ENCODE measurements at regions not wholly inside any gene's neighbourhood (a gene's known extent, or its start where the extent isn't known, plus 50 kb on each side); places are given as distances from the start of the nearest gene placed in this dataset.

DNA sequence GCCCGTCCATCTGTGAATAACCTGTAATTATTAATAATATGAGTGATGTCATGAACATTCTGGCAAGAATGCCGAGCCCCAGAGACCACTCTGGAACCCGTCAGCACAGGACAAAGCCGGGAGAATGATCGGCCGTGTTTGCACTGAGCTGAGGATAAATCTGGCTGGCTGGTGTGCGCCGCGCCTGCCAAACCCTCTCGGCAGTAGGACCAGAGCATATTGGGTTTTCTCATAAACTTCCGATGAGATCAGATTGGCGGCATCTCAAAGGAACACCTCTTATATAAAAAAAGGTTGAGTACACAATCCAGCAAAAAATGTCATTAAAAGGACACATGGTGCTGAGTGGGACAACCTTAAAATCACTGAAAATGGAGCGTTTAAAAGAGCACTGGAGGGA lies 296.0 kb upstream of the MKI67 start:
- DNase-seq (ENCODE audit: low read depth) = no peak

DNA sequence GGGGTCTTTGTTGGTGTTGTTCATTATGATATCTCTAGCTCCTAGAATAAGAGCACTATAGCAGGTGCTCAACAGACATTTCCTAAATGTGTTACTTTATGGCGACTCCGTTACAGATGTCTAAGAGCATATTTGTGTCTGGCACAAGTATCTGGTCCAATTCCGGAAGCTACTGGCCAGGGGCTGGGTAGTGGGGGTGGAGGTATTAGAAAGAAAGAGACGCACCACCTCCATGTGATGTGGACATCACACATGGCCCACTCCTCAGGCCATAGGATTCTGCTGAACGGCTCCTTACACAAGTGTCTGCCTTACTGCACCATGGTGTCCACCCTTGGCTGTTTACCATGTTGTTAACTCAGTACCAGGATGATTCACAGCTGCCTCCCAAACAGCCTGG lies 296.8 kb upstream of the MKI67 start:
- no peak for DNase-seq (ENCODE audit: low read depth)

DNA sequence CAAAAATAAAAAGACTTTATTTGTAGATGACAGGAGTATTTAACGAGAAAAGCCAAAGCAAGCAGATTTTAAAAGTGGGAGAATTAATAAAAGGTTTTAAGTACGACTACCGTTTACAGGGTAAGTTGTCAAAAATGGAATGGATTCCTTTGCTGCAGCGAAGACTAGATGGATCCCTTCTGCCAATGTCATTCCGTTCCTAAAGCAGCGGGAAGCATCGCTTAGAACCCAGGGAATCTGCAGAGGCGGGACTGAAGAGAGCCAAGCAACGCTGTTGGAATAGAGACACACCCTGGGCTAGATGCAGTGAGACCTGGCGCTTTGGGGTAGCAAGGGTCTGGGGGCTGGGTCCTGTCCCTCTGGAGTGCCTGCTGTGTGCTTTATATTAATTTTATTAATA lies 303.1 kb upstream of the MKI67 start:
- no peak for DNase-seq (ENCODE audit: low read depth)

GRCh38 chr10:128429835-128430513 lies 303.8 kb upstream of the MKI67 start:
- DNase-seq (ENCODE audit: low read depth) = no peak

- DNase-seq (ENCODE audit: low read depth) = no peak
Observed at GRCh38 chr10:128431083-128431482, 304.9 kb upstream of the MKI67 start.

GRCh38 chr10:128431506-128431905 lies 305.3 kb upstream of the MKI67 start:
- DNase-seq (ENCODE audit: low read depth) = no peak

- no peak for DNase-seq (ENCODE audit: low read depth)
Observed at GRCh38 chr10:128432011-128432410, 305.8 kb upstream of the MKI67 start.

DNA sequence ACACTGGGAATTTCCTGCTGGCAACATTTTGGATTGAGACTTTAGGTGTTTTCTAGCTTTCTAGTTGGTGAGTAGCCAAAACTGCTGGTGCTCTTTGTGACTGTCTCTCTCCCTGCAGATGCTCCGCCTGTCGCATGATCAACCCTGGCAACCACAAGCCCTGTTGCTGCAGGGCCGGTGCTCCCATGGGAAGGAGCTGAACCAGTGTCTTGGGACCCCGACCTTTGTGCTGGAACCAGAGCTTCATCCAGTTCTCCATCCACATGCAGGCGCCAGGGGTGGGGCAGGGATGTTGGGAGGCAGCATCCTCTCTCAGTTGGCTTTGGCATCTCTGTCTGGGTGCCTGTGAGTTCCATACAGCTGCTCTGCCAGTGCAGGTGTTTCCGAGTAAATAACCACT lies 306.2 kb upstream of the MKI67 start:
- no peak for DNase-seq (ENCODE audit: low read depth)

GRCh38 chr10:128435811-128436210 lies 309.6 kb upstream of the MKI67 start:
- no peak for DNase-seq (ENCODE audit: low read depth)

DNA sequence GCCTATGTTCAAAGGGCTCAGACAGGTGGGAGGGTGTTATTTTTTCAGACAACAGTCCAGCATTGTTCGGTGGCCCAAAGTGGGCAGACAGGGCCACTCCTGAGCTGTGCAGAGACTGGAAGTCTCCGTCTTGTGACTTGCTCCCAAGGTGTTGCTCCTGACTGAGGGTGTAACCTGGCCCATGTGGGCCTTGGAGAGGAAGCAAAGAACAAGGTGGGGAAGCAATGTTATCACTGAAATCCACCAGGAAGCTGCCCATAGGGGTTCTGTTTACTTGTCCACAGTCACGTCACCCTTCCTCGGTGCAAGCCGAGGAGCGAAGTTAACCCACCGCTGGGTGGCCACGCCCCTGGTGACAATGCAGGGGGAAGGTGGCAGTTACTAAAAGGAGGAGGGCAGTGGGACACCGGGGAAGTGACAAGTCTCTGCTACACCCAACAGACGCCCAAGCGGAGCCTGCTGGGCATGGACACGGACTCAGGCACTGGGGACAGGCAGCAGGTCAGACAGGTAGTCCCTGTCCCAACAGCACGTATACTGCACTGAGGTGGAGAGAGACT lies 311.6 kb upstream of the MKI67 start:
- DNase-seq (ENCODE audit: low read depth) = no peak

DNA sequence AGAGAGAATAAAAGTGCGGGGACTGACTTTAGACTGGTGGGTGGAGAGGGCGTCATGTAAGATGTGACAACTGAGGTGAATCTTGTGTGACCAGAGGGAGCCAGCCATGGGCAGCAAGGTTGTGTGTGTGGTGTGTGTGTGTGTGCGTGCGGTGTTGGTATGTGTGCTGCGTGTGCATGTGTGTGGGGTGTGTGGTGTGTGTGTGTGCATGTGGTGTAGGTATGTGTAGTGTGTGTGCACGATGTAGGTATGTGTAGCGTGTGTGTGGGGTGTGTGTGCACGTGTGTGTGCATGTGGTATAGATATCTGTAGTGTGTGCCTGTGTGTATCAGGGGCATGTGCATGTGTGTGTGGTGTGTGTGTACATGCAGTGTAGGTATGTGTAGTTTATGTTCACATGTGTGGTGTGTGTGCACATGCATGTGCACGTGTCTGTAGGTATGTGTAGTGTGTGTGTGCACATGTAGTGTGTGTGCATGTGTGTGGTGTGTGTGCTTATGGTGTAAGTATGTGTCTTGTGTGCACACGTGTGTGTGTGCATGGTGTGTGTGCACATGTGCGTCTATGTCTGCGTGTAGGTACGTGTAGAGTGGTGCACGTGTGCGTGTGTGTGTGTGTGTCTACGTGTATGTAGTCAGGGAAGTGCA lies 312.3 kb upstream of the MKI67 start:
- DNase-seq (ENCODE audit: low read depth) = no peak

DNA sequence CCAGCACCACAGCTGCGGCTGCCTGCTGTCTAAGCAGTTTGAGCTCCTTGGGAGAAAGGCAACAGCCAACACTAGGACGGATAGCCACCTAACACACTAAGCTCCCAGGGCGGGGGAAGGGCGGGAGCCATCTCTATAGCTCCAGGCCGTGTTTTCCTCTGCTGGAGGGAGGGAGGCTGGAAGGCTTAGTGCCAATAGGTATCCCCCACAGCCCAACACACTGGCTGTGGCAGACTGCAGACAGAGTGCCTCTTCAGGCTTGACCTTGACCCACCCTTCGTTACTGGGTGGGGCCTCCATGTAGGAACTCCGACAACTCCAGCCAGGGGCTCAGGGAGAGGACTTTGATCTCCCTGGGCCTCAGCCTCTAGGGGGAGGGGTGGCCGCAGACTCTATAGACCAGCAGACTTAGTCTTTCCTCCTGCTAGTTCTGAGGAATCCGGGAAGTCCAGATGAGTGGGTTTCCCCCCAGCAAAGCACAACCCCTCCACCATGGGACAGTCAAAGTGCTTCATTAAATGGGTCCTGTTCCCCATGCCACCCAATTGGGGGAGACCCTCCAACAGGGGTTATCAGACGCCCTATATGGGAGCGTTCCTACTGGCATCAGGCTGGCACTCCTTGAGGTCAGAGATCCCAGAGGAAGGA lies 314.4 kb upstream of the MKI67 start:
- no peak for DNase-seq (ENCODE audit: low read depth)

DNA sequence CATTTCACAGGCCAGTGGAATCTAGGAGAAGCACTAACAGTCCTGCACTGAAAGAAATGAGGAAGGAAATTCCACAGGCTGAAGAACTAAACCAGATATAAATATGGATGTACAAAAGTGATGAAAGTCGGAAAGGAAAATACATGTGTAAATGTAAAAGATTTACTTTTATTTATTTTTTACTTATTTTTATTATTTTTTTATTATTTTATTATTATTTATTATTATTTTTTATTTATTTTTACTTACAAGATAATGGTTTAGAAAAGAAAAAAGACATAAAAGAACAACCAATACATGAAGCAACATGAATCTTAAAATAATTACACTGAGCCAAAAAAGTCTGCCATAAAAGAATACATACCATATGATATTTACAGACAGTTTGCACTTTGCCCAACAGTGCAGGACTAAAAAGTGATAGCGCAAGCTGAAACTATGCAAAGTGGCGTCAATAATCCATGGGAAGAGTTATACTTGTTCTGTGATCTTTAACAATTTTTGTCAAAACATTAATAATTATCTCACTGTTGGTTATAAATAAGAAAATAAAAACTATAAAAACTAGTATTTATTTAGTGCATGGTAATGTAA lies 317.8 kb upstream of the MKI67 start:
- DNase-seq (ENCODE audit: low read depth) = no peak

GRCh38 chr10:128448796-128449195 lies 322.6 kb upstream of the MKI67 start:
- DNase-seq (ENCODE audit: low read depth) = no peak

DNA sequence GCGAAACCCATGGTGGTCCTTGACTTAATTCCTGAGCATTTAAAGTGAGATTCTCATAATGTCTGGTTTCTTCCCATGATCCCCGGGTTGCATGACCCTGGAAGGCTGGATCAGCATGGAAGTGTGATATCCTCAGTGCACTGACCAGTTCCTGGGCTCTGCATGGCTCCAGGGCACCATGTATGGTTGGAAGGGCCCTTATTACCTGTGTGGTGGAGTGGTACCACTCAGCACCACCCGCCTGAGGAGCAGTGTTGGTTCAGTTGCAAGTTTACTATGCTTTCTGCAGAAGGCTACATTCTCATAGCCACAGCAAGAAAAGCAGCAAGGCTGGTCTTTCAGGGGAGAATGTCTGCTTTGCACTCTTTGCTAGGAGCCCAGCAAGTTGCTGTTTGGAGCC lies 325.7 kb upstream of the MKI67 start:
- no peak for DNase-seq (ENCODE audit: low read depth)

- DNase-seq (ENCODE audit: low read depth) = no peak
Observed at GRCh38 chr10:128456271-128456670, 330.0 kb upstream of the MKI67 start.

DNA sequence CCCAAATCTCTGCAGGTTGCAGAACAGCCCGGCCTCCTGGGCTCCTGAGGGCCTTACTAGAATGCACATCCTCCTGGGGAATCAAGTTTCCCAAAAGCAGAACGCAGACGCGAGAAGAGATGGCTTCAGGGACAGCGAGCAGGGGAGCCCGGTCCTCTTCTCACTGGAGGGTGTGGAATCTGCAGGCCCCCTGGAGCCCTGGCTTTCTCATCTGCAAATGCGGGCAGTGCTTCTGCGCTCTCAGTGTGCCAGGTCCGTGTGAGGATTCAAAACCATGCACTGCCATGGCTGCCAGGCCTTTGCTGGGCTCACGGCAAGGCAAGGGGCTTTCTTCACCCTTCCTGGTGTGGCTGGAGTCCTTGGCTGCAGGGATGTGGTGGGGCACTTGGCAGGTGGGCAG lies 330.9 kb upstream of the MKI67 start:
- DNase-seq (ENCODE audit: low read depth) = no peak

DNA sequence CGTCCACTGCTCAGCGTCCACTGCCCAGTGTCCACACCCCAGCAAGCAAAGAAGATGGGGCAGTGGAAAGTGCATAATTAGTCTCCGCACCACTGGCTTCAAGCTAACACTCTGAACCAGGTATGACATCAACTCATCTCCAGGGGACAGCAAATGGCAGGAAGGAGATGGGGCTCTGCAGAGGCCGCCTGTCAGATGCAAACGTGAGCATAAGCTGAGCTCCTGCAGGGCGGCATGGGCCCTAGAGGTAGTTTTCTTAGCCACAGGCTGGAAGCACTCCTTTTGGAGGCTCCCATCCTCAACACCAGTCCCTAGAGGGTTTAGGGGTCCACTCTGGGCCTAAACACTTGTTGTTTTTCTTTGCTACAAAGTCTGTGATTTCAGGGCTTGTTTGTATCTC lies 335.8 kb upstream of the MKI67 start:
- no peak for DNase-seq (ENCODE audit: low read depth)

DNA sequence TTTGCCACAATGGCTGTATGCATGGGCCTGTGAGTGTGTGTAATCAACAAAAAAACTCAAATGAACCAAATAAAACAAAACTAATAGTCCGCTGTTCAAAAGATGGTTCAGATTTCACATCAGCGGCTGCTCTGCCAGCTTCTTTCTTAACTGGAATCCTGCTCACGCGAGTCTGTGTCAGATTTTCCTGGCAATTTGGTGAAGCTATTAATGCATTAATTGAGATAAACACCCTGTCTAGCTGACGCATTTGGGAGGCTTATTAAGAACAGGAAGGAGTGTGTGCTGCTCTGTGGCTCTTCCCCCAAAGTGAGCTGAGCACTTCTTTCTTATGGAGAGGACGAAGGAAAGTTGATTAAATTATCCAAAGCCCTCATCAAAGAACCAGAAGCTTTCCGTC lies 336.6 kb upstream of the MKI67 start:
- DNase-seq (ENCODE audit: low read depth) = no peak

- no peak for DNase-seq (ENCODE audit: low read depth)
Observed at GRCh38 chr10:128463991-128464760, 338.0 kb upstream of the MKI67 start.

DNA sequence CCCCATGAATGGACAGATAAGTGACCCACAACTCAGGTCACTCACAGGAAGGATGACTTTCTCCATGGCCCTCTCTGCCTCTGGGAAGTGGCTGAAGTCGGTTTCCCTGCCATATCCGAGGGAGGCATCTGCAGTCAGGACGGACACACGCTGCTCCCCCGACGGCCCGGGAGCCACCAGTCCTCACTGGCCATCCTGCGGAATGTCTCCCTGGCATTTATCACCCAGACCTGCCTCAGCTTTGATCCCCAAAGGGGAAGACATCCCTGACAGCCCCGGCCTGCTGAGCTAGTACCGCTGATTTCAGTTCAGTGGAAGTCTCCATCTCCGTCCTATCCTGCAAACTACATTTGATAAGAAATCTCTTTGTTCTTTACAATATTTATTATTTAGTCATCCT lies 339.5 kb upstream of the MKI67 start:
- no peak for DNase-seq (ENCODE audit: low read depth)

GRCh38 chr10:128466831-128467371 lies 340.7 kb upstream of the MKI67 start:
- no peak for DNase-seq (ENCODE audit: low read depth)

Measured in stromal cell of bone marrow (primary cell).